Esophagus mucosa (tissue), 1 donor: ENCODE measurements at regions not wholly inside any gene's neighbourhood (a gene's known extent, or its start where the extent isn't known, plus 50 kb on each side); places are given as distances from the start of the nearest gene placed in this dataset.
"Not testable (repeated sequence)": the region's sequence is repeated elsewhere in the genome, so short reads cannot be mapped to it uniquely, and the experiment has no call there.

Source experiments
- ATAC-seq: fragments of 200-7000 bp; cut with Tn5 transposase; one replicate; pipeline ENCODE4 v1.9.1; 2020
- donor health status: DM: yes; HTN: yes; CAD: no.

DNA sequence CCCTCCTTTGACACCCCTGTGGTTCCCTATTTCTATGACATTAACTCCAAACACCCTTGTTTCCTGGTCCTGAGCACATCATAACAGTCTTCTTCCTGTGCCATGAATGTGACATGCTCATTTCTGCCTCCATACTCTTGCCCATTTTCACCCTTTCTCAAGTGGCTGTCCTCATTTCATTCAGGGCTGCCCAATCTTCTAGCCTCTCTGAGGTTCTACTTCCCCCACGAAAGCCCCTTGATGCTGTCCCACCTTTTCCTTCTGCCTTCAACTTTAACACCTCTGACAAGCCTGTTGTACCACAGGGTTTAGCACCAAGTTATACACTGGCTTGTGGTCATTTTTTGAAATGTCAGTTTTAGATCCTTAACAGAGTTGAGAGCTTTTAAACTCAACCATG is 136.2 kb upstream of the BOD1L1 start:
- no peak for ATAC-seq

DNA sequence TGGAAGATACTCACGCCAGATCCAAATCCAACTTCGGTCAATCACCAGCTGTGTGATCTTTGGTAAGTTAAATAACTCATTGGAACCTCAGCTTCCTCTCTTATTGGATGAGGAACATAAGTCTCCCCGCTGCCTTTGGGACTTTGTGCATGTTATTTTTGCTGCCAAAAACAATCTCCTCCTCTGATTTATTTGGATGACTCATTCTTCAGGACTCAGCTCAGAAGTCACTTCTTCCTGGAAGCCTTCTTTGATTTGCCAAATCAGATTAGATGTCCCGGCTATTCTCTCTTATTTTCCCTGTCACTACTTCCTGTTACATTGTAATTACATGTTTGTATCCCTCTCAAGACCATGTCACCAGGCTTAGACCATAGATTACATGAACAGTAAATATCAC is 138.0 kb upstream of the BOD1L1 start:
- ATAC-seq = no peak

DNA sequence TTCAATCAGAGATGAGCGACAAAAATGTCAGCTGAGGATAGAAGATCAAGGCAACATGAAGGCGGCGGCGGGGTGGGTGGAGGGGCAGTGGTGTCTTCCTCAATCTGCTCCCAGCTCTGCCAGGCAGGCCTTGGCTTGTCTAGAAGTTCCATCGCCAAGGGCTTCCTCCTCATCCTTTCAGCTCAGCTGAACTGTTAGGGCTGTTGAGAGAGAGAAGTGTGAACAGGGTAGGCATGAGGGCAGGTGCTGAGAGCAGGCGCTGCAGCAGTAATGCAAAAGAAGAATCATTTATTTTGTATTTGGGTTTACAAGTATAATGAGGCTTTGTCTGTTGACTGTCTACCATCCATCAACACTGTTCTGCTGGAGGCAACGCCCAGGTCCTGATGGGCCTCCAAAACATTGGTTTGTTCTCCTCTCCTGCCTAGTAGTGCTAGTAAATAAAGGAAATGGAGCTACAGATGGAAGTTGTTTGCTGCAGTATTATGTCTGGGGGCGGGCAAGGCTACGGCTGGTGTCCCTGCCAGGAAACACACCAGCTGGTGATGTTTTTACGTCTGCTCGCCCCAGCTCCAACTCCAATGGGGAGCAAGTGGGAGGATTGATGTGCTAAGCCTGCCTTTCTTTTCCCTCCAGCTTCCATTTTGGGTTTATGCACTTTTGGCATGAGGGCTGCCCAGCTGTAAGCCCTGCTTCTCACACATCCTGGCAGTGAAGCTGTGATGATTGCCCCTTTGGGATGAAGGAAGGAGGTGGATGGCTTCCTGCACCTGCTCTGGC is 139.4 kb upstream of the BOD1L1 start:
- ATAC-seq = no peak

DNA sequence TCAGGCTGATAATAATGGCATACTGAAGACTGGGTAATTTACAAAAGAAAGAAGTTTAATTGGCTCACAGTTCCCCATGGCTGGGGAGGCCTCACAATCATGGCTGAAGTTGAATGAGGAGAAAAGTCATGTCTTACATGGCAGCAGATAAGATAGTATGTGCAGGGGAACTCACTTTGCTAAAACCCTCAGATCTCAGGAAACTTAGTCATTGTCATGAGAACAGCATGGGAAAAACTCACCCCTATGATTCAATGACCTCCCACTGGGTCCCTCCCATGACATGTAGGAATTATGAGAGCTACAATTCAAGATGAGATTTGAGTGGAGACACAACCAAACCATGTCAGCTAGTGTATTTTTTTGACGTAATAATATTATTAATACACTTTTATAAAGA is 149.8 kb upstream of the BOD1L1 start:
- no peak for ATAC-seq

DNA sequence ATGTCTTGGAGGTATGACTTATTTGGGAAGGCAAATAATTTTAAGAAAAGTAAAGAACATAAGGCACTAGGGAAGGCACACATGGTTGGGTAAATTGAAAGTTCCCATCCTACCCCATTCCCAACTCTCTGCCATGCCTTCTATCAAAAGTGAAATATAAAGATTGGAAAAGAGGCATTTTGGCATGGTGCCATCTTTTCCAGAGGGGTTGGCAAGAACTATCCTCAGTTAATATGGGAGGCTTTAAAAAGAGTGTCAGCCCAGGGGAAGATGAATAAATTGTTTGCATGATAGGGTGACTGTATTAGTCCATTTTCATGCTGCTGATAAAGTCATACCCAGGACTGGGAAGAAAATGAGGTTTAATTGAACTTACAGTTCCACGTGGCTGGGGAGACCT is 150.8 kb upstream of the BOD1L1 start:
- no peak for ATAC-seq

DNA sequence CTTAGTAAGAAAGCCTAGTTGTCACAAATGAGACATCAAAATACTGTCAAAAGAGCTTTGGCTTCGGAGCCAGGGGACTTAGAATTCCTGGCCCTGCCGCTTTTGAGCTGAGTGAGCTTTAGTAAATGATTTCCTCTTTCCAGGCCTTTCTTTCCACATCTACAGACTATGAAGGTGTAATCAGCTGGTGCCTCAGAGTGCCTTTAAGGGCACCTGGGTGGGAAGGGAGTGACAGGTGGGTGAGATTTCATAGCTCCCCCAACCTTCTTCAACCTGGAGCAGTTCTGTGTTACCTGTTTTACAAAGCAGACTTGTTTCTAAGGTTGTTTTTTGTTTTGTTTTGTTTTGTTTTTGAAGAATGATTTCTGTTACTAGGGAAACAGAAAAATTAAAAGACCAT is 154.7 kb upstream of the BOD1L1 start:
- ATAC-seq = no peak

DNA sequence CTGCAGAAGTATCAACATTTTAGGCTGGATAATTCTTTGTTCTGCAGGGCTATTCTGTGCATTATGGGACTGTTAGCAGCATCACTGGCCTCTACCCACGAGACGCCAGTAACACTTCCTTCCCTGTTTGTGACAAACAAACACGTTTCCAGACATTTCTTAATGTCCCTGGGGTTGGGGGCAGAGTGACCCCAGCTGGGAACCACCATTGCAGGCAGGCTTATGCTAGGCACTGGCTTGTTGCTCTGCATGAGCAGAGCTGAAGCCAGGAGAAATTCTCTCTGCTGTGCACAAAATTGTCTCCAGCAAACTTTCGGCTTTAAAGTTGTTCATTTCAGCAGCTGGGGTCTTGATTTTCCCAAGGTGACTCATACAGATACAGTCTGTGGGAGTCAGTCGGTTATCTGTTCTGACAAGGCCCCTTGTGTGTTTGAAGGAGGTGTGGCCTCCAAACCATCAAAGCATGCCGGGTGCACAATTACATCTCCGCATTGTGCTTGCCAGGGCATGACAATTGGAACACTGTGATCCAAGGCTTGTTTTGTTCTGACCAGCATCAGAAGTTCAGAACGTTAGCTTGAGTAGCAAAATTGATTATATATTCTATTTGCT is 156.4 kb upstream of the BOD1L1 start:
- ATAC-seq = no peak

DNA sequence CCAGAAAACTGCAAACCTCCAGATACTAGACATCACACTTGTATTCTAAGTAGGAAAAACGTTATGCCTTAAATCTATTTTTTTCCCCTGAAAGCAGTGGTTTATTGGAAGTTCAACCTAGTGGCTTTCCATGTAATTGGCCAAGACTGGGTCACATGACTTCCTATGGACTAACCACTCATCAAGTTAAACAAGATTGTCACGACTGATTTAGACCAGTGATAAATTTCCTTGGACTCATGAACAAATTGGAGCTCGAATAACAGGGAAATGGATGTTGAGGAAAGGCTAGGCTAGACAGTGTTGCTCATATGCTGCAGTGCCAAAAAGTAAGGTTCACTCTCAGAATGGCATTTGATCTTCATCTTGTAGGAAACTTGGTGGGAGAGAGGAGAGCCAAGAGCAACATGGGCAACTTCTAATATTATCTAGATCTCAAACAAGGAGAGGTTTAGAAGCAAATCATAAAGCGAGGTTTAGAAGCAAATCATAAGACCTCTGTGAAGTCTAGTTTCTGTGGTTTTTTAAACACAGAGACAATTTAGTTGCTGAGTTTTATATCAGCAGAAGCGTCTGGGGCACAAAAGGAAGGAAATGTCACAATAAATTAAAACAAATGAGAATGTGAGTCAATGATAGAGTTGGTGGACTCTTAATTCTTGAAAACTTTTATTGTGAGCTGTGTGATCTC is 165.6 kb upstream of the BOD1L1 start:
- no peak for ATAC-seq

DNA sequence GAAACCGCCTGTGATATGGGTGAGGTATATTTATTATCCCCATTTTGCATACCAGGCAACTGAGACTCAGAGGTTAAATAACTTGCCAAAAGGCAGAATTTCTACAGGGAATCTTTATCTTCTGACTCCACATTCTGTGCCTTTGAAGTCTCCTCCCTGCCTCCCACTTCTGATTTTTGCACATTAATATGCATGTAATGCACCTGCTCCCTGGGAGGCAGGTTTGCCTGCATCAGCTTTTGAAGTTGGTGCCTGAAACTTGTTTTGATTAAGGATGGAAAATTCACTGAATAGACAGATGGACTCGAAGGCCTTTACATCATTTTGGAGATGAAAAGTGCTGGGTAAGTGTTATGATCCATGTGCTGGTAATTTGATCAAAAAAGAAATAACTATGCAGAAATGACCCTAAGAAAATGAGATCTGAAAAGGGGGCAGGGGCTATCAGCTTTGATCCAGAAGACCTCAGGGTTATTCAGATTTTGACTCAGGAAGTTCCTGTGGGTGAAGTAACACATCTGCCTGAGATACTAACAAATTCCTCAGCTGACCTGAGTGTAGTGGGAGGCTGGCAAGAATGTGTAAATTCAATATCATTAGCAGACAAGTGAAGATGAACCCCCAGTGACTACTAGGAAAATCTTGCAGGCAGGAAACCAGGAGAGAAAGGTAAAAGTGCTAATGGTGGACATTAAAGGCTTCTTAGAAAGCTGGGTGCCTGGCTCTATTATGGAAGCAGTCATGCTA is 167.5 kb upstream of the BOD1L1 start:
- no peak for ATAC-seq

DNA sequence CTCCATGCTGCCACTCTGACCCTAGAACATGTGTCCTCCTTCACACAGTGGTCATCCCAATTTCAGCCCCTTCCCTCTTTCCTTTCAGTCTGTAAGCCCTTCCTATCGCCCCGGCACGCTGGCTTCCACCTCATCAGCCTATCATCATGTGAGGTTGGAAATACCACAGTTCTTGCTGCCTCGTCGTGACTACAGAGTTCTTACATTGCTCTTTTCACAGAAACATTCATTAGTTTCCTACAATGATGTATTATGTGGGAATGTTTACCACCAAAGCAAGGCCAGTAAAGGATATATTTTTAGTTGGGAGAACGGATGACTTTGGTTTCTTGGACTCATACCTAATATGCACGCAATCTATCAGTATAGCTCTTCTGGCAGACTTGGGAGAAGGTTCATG is 169.5 kb upstream of the BOD1L1 start:
- ATAC-seq = no peak

DNA sequence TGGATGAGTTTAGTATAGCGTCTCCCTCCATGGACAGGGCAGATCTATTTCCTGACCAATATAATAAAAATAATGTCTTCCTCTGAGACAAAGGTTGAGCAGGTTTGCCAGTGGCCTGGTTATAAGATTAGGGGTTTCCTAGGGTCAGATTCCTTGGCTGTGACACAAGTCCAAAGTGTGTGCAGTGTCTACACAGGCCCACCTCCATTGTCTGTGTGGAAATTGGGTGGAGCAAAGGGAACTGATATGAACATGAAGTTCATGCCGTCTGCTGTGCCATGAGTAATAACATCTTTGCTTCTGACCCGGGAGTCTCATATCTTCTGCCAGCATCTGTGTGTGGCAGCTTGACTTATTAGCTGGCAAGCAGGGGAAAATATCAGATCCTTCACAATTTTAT is 187.7 kb upstream of the BOD1L1 start:
- no peak for ATAC-seq

DNA sequence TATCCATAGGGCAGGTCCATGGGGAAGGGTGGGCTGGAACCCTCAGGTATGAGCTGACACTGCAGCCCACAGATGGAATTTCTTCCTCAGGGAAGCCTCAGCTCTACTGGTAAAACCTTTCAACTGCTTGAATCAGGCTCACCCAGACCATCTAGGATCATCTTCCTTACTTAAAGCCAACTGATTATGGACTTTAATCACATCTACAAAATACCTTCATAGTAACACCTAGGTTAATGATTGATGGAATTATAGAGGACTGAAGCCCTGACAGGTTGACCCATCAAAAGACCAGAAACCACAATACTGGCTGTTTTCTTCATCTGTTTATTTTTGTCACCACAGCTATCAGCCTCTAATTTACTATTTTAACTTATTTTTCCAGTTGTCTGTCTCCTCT is 188.9 kb upstream of the BOD1L1 start:
- no peak for ATAC-seq

DNA sequence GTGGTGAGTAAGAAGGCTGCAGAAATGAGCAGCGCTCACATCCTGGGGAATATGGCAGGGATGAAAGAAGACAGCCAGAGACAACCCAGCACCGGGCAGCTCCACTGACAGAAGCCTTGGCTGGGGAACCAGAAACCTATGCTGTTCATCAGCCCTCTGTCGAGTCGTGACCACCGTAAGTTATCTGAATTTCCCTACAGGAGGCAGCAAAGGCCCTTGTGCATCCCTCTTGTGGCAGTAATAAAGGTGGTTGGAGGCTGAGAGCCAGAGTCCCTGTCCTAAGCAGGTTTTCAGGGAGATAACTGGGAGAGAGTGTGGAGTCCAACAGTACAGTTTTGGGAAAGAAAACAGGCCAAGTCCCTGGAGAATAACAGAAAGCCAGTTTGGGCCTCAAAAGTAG is 194.0 kb upstream of the BOD1L1 start:
- no peak for ATAC-seq

DNA sequence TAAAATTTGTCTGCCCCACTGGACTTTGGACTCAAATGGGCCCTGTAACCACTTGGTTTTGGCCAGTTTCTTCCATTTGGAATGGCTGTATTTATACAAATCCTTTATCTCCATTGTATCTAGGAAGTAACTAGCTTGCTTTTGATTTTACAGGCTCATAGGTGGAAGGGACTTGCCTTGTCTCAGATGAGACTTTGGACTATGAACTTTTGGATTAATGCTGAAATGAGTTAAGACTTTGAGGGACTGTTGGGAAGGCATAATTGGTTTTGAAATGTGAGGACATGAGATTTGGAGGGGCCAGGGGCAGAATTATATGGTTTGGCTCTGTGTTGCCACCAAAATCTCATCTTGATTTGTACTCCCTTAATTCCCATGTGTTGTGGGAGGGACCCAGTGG is 198.3 kb upstream of the BOD1L1 start:
- ATAC-seq = not testable (repeated sequence)

DNA sequence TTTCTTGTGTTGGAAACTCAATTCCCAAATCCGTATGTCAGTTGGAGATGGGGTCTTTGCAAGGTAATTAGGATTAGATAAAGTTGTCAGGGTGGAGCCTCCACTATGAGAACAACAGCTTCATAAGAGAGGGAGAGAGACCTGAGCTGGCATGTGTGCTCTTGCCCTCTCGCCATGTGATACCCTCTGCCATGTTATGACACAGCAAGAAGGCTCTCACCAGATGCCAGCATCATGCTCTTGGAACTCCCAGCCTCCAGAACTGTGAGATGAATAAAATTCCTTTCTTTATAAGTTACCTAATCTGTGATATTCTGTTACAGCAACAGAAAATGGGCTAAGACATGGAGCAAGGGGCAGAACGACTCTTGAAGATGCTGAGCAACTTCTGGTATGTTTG is 201.9 kb upstream of the BOD1L1 start:
- no peak for ATAC-seq

DNA sequence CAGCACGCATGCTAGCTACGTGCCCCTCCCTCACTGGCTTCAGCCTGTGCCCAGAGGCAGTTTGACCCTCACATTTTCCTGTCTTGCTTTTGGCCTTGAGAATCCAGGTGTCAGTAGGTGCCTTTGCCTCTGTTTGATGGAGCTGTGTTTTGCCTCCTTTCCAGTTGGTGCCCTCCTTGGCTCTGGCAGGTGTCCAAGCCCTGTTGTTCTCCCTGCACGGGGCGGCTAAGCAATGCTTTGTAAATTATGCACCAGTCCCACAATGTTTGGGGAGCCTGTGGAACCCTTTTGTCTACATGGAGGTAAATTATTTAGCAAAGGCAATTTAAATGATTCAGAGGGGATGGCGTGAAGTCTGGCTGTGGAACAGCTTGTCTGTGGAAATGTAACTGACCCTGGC is 202.9 kb upstream of the BOD1L1 start:
- ATAC-seq = no peak

DNA sequence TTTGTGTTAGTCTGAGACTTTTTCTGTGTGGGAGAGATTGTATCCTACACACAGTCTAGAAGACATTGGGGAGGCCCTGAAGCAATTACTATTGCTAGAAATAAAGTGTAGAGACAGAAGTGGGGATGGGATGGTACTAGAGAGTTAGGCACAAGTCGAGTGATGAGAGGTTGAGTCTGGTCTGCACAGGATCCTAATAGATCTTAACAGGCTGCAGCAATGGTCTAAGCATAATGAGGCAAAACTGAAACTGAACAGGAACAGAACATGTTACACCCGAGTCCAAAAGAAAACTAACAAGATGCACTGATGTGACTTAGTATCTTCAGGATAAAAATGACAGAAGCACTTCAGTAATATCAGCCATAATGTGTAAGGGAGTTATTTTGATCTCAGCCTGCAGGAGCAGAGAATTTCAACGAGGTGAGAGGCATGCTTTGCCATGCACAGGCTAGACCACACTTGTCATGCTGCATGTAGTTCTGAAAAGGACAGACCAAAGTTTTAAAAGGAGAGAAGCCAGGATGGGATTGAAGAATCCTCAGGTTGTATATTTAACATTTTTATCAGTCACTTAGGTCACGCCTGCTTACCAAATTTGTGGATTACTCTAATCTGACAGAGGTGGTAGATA is 205.8 kb upstream of the BOD1L1 start:
- no peak for ATAC-seq

DNA sequence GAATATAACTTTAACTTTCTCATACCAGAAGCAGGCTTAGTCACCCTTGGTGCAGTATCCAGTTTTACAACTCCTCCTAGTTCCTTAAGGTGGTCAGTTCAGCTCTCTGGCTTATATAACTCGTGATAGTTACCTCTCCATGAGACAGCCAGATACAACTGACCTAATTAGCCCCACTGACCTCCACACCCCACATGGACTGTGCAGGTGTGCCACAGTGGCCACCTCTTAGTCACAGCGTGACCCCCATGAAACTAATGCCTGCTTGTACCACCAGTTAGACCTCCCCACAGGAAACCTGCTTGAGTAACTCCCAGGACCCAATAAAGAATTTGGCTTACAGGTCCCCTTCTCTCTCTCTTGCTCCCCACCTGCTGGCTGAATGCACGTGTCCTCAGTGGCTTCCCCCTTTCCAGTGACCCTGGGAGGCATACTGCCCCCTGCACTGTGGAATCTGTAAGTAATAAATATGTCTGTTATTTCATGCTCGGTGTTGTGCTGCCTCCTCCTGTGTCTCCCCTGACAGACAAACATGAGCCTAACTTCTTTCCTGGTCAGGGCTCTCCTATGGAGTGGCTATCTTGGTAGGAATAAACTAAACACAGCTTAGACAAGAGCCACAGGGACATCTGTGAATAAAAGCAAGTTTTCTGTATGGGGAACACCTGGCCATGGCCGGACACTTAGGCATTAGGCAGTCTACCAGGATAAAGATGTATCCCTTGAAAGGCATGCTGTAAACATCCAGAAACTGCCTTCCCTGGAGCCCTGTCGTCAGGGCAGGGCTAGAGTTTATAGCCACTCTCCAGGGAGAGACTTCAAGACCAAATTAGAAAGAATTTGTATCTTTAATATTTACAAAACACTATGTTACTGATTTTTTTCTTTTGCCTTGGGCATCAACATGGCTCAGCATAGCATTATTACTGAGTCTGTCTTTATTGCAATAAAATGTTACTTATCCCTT is 209.7 kb upstream of the BOD1L1 start:
- no peak for ATAC-seq

DNA sequence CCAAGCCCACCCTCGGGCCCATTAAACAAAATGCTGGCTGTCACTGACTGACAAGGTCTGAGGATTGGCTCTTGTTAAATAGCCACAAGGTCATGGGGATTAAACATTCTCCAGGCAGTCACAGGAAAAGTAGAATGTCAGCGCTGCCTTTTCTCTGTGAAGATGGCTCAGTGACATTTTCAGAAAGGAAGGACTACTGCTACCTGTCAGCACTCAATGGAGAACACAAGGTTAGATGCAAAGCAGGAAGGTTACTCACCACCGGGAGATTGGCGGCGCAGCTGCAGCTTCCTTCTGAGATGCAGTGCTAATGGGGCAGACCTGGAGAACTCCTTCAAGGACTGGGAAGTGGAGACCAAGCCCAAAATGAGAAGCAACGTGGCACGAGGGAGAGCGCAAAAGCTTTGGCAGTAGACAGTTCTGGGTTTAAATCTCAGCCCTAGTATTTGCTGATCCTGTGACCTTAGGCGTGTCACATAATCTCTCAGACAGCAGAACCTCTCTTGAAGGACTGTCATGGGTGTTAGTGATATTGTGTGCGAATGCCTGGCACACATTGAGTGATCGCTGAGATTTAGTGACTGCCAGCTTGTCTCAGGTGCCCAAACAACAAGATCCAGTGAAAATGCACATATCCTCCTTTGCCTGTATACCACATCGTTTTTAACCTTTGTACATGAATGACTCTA is 213.1 kb upstream of the BOD1L1 start:
- no peak for ATAC-seq

DNA sequence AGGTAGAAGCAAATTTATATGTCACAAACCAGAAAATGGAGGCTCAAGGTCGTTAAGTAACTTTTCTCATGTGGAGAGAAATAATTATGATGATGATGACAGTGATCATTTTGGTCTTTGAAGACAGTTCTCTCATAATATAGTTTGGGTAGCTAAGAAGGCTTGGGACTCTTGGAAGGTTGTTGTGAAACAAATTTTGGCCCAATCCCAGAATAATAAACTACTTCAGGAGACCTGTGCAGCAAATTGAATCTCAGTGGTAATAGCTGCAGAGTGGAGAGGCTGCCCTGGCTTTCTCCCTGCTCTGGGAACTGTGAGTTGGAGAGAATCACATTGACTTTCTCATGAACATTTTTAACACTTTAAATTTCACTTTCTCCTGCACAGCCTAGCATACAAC is 217.2 kb upstream of the BOD1L1 start:
- no peak for ATAC-seq

DNA sequence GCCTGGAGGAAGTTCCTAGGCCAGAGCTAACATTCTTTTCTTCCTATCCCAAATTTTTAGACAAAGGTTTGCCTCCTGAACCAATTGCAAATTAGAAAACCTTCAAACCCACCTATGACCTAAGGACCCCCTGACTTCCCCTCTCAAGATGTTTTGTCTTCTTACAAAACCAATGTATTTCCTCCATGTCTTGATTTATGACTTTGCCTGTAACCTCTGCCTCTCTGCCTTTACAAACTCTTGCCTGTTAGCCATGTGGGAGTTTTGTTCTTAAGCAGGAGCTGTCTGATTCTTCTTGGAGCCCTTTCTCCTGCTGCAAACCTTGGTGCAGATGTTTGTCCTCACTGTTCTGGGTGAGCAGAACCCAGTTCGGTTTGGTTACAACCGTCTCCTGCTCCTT is 222.3 kb upstream of the BOD1L1 start:
- ATAC-seq = no peak
